Esophagus squamous epithelium (tissue), 5 donors: ENCODE measurements at regions not wholly inside any gene's neighbourhood (a gene's known extent, or its start where the extent isn't known, plus 50 kb on each side); places are given as distances from the start of the nearest gene placed in this dataset.
"Not testable (repeated sequence)": the region's sequence is repeated elsewhere in the genome, so short reads cannot be mapped to it uniquely, and the experiment has no call there.

Experiments used
- DNase-seq: peaks from one replicate; lab custom pipeline; 2025; lab: John Stamatoyannopoulos, UW
- H3K27ac ChIP-seq, 4 donors: fragments of 200-600 bp; sonication (generic); one replicate each; pipeline ENCODE4 v1.5.1; 2016 to 2019; ENCODE audit warnings: mild to moderate bottlenecking in 1 of 4
- H3K27me3 ChIP-seq, 4 donors: fragments of 200-600 bp; sonication (generic); 1 replicate in 3 of 4; 2 replicates in 1 of 4; pipeline versions ENCODE4 v1.5.1 to v1.6.0; 2017 to 2021; ENCODE audit warnings: antibody characterized with exemption in 1 of 4
- H3K36me3 ChIP-seq, 3 donors: fragments of 200-600 bp; sonication (generic); one replicate each; pipeline ENCODE4 v1.5.1; 2016 to 2019
- H3K4me1 ChIP-seq, 3 donors: fragments of 200-600 bp; sonication (generic); one replicate each; pipeline ENCODE4 v1.5.1; 2017 to 2019
- H3K4me3 ChIP-seq, 4 donors: fragments of 200-600 bp; sonication (generic); 1 replicate in 3 of 4; 2 replicates in 1 of 4; pipeline ENCODE4 v1.5.1; 2016 to 2019; ENCODE audit warnings: mild to moderate bottlenecking in 2 of 4, moderate library complexity in 1 of 4
- H3K9me3 ChIP-seq, 3 donors: fragments of 200-600 bp; sonication (generic); one replicate each; pipeline ENCODE4 v1.5.1; 2016 to 2019
- CTCF ChIP-seq, 6 experiments: fragments of 450-650 bp in 4 of 6; fragments of 200-600 bp in 2 of 6; sonication (generic) in 2 of 6; IDR thresholded peaks; one replicate each; pipeline ENCODE4 v1.5.1; 2016 to 2019; ENCODE audit warnings: antibody characterized with exemption in 6 of 6, mild to moderate bottlenecking in 4 of 6, moderate library complexity in 4 of 6
- POLR2A ChIP-seq, 4 donors: fragments of 450-650 bp; IDR thresholded peaks; one replicate each; pipeline ENCODE4 v1.6.1; 2017; ENCODE audit warnings: antibody characterized with exemption in 4 of 4, mild to moderate bottlenecking in 4 of 4, moderate library complexity in 3 of 4
- WGBS, 2 donors: methylation state at CpG; one replicate each; pipeline ENCODE4 v1.1.5; 2018; 5-methylcytosine and 5-hydroxymethylcytosine counted together
- intact Hi-C: fragments of 100-400 bp; cut with DNase I; formaldehyde crosslinking; loops from one replicate; pipeline ENCODE4 v1.15.0; 2022
- donor health status: DM: yes; HTN: yes; CAD: no.

DNA sequence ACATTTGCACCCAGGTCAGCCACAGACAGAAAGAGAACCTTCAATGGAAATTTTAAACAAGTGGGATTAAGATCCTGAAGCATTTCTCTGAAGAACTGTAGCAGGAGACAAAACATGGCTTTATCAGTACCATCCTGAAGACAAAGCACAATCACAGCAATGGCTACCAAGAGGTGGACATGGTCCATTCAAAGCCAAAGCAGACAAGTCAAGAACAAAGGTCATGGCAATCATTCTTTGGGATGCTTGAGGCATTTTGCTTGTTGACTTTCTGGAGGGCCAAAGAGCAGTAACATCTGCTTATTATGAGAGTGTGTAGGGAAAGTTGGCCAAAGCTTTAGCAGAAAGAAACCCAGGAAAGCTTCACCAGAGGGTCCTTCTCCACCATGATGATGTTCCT lies 248.2 kb downstream of the TOX3 start:
- Histone ChIP-seq H3K36me3 (no peaks in the 10 kb centered on the region), H3K27me3 (no peaks in the 10 kb centered on the region), H3K4me1 (no peaks in the 10 kb centered on the region), H3K4me3 (no peak overlapping the region), H3K27ac (no peak overlapping the region), H3K9me3 (no peaks in the 10 kb centered on the region)
- DNase-seq, result no peak
- no peak for TF ChIP-seq CTCF (IDR thresholded peaks at IDR 0.05)
- no peak for TF ChIP-seq POLR2A (IDR thresholded peaks at IDR 0.05)
- intact Hi-C loops, result no loop called here

DNA sequence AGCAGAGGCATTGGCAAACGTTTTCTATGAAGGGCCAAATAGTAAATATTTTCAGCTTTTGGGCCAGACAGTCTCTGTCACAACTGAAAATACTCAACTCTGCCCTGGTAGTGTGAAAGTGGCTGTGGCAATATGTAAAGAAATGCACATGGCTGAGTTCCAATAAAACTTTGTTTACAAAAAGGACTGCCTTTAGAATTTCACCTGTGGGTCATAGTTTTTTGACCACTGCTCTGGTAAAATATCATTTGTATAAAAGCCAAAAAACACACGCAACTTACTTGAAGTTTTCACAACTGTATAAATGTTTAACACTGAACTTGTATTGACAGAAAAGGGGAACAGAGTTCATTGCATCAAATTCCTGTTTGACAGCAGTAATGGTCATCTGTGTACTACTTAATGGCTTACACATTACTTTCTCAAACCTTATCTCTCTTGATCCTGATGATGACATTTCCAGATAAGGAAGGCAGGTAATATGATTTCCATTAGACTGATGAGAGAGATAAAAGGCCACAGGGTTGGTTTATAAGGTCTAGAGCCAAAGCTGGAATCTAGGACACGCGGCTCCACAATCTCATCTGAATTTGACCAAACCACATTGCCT lies 250.1 kb downstream of the TOX3 start:
- H3K9me3 ChIP-seq, H3K4me3 ChIP-seq, H3K36me3 ChIP-seq, DNase-seq, H3K27ac ChIP-seq, intact Hi-C loops, H3K4me1 ChIP-seq, H3K27me3 ChIP-seq: not testable (repeated sequence)
- 68 to 77% methylated on average over 4 of the region's 4 CpGs for WGBS, 2 donors

GRCh38 chr16:52296076-52296475 lies 250.9 kb downstream of the TOX3 start:
- no peaks in the 10 kb centered on the region for H3K27me3 ChIP-seq
- H3K4me1 ChIP-seq, result no peaks in the 10 kb centered on the region
- WGBS, 2 donors, result 71 to 94% methylated on average over 2 of the region's 2 CpGs
- intact Hi-C loops, result no loop called here
- TF ChIP-seq POLR2A (IDR thresholded peaks at IDR 0.05), result no peak
- TF ChIP-seq CTCF (IDR thresholded peaks at IDR 0.05), result no peak
- H3K27ac ChIP-seq, result no peak overlapping the region
- no peak overlapping the region for H3K4me3 ChIP-seq
- no peak for DNase-seq
- no peaks in the 10 kb centered on the region for H3K9me3 ChIP-seq
- no peaks in the 10 kb centered on the region for H3K36me3 ChIP-seq

GRCh38 chr16:52294660-52295059 lies 252.3 kb downstream of the TOX3 start:
- H3K27me3 ChIP-seq, result no peaks in the 10 kb centered on the region
- H3K36me3 ChIP-seq, result no peaks in the 10 kb centered on the region
- WGBS, 2 donors, result 56 to 67% methylated on average over 3 of the region's 3 CpGs
- intact Hi-C loops, result no loop called here
- DNase-seq, result no peak
- H3K27ac ChIP-seq, result no peak overlapping the region
- H3K4me3 ChIP-seq, result no peak overlapping the region
- TF ChIP-seq CTCF (IDR thresholded peaks at IDR 0.05) (no peak), POLR2A (IDR thresholded peaks at IDR 0.05) (no peak)
- no peaks in the 10 kb centered on the region for H3K4me1 ChIP-seq
- H3K9me3 ChIP-seq, result no peaks in the 10 kb centered on the region

- no peak for TF ChIP-seq POLR2A (IDR thresholded peaks at IDR 0.05)
- no peak for TF ChIP-seq CTCF (IDR thresholded peaks at IDR 0.05)
- no peaks in the 10 kb centered on the region for H3K27me3 ChIP-seq
- intact Hi-C loops, result no loop called here
- WGBS, 2 donors, result 43 to 63% methylated on average over 2 of the region's 2 CpGs
- no peak for DNase-seq
- H3K27ac ChIP-seq, result no peak overlapping the region
- H3K4me3 ChIP-seq, result no peak overlapping the region
- H3K4me1 ChIP-seq, result no peaks in the 10 kb centered on the region
- no peaks in the 10 kb centered on the region for H3K9me3 ChIP-seq
- H3K36me3 ChIP-seq, result no peaks in the 10 kb centered on the region
Measured at GRCh38 chr16:52293204-52293603, 253.7 kb downstream of the TOX3 start.
